22Rv1 (cell line): ENCODE measurements at regions not wholly inside any gene's neighbourhood (a gene's known extent, or its start where the extent isn't known, plus 50 kb on each side); places are given as distances from the start of the nearest gene placed in this dataset.

Experiments
- H3K27ac ChIP-seq: fragments of 450-650 bp; 2 replicates; pipeline ENCODE4 v1.5.1; 2017
- CTCF ChIP-seq: fragments of 450-650 bp; IDR thresholded peaks from 2 replicates; pipeline ENCODE4 v1.5.1; 2017; ENCODE audit warnings: mild to moderate bottlenecking
- ZFX ChIP-seq: fragments of 450-650 bp; IDR thresholded peaks from 2 replicates; pipeline ENCODE4 v1.6.1; 2017; ENCODE audit warnings: antibody characterized with exemption, borderline replicate concordance

GRCh38 chr16:49165025-49165424 is 116.6 kb downstream of the CBLN1 start:
- H3K27ac ChIP-seq: no peak overlapping the region
- TF ChIP-seq CTCF (no peak), ZFX (no peak)

- TF ChIP-seq CTCF (no peak), ZFX (no peak)
- no peak overlapping the region for H3K27ac ChIP-seq
Observed at GRCh38 chr16:49161191-49161590, 120.4 kb downstream of the CBLN1 start.

- TF ChIP-seq ZFX (no peak), CTCF (no peak)
- no peak overlapping the region for H3K27ac ChIP-seq
Observed at GRCh38 chr16:49158029-49158642, 123.5 kb downstream of the CBLN1 start.

GRCh38 chr16:49150341-49150740 is 131.3 kb downstream of the CBLN1 start:
- no peak overlapping the region for H3K27ac ChIP-seq
- no peak for TF ChIP-seq CTCF
- no peak for TF ChIP-seq ZFX

GRCh38 chr16:49148410-49148809 is 133.2 kb downstream of the CBLN1 start:
- H3K27ac ChIP-seq: no peak overlapping the region
- no peak for TF ChIP-seq CTCF
- no peak for TF ChIP-seq ZFX

GRCh38 chr16:49140618-49141017 is 141.0 kb downstream of the CBLN1 start:
- no peak overlapping the region for H3K27ac ChIP-seq
- TF ChIP-seq CTCF (no peak), ZFX (no peak)

- no peak overlapping the region for H3K27ac ChIP-seq
Observed at GRCh38 chr16:49130397-49130796, 151.2 kb downstream of the CBLN1 start.

More at GRCh38 chr16:49130397-49130796, 151.2 kb downstream of the CBLN1 start:
- TF ChIP-seq ZFX (no peak), CTCF (no peak)
